ENCODE measurements at regions not wholly inside any gene's neighbourhood (a gene's known extent, or its start where the extent isn't known, plus 50 kb on each side); places are given as distances from the start of the nearest gene placed in this dataset.
"Not testable (repeated sequence)": the region's sequence is repeated elsewhere in the genome, so short reads cannot be mapped to it uniquely, and the experiment has no call there.

GRCh38 chr13:24995225-24995804 lies 100.6 kb upstream of the PABPC3 start:
- peak; percentile 51 for DNase-seq

- peak; percentile 15 for DNase-seq
Observed at GRCh38 chr13:24997367-24997967, 98.5 kb upstream of the PABPC3 start.

GRCh38 chr13:24998433-24998832 lies 97.5 kb upstream of the PABPC3 start:
- no peak for DNase-seq

- DNase-seq: no peak
Observed at GRCh38 chr13:25001476-25002206, 94.3 kb upstream of the PABPC3 start.

GRCh38 chr13:25002311-25002710 lies 93.6 kb upstream of the PABPC3 start:
- DNase-seq: not testable (repeated sequence)

- DNase-seq: not testable (repeated sequence)
Observed at GRCh38 chr13:25004489-25004888, 91.4 kb upstream of the PABPC3 start.

- peak; percentile 32 for DNase-seq
Observed at GRCh38 chr13:25005050-25005497, 90.9 kb upstream of the PABPC3 start.

- DNase-seq: not testable (repeated sequence)
Observed at GRCh38 chr13:25007389-25007788, 88.5 kb upstream of the PABPC3 start.

- DNase-seq: not testable (repeated sequence)
Observed at GRCh38 chr13:25014398-25014973, 81.5 kb upstream of the PABPC3 start.

GRCh38 chr13:25017176-25017575 lies 78.8 kb upstream of the PABPC3 start:
- not testable (repeated sequence) for DNase-seq

- peak; percentile 9 for DNase-seq
Observed at GRCh38 chr13:25017808-25018728, 77.9 kb upstream of the PABPC3 start.

- no peak for DNase-seq
Observed at GRCh38 chr13:25018729-25019115, 77.2 kb upstream of the PABPC3 start.

- DNase-seq: not testable (repeated sequence)
Observed at GRCh38 chr13:25019741-25020140, 76.2 kb upstream of the PABPC3 start.

- no peak for DNase-seq
Observed at GRCh38 chr13:25024175-25024574, 71.8 kb upstream of the PABPC3 start.

GRCh38 chr13:25032160-25032559 lies 63.8 kb upstream of the PABPC3 start:
- no peak for DNase-seq

GRCh38 chr13:25034173-25034572 lies 61.8 kb upstream of the PABPC3 start:
- no peak for DNase-seq

GRCh38 chr13:25037057-25037813 lies 58.7 kb upstream of the PABPC3 start:
- DNase-seq: peak; percentile 54

- no peak for DNase-seq
Observed at GRCh38 chr13:25042151-25042865, 53.6 kb upstream of the PABPC3 start.

GRCh38 chr13:25044071-25044470 lies 51.9 kb upstream of the PABPC3 start:
- DNase-seq: no peak
